ENCODE measurements at regions not wholly inside any gene's neighbourhood (a gene's known extent, or its start where the extent isn't known, plus 50 kb on each side); places are given as distances from the start of the nearest gene placed in this dataset.

GRCh38 chr18:73787316-73787715 lies 360.3 kb downstream of the FBXO15 start:
- DNase-seq (ENCODE audit: low read depth) = no peak

- DNase-seq (ENCODE audit: low read depth) = peak; percentile 40
Observed at GRCh38 chr18:73785300-73785699, 362.3 kb downstream of the FBXO15 start.

GRCh38 chr18:73784853-73785252 lies 362.8 kb downstream of the FBXO15 start:
- no peak for DNase-seq (ENCODE audit: low read depth)

- no peak for DNase-seq (ENCODE audit: low read depth)
Observed at GRCh38 chr18:73782405-73782804, 365.2 kb downstream of the FBXO15 start.

DNA sequence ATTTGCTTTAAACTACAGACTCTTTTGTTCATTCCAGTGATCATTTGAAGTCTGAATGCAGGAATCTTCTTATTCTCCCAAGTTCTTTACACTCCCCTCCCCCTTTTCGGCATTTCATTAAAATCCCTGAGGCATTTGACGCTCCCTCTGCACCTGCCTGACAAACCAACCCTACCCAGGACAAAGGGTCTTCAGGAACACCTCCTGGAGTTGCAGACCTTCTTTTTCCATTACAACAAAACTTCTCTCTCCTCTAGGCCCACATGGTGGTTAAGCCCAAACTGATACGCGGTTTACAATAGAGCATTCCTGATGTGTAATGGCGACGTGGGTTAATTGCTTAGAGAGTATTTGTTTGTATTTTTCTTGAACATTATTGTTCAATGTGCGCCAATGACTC lies 367.4 kb downstream of the FBXO15 start:
- no peak for DNase-seq (ENCODE audit: low read depth)

- no peak for DNase-seq (ENCODE audit: low read depth)
Observed at GRCh38 chr18:73778032-73778359, 369.6 kb downstream of the FBXO15 start.

- peak; percentile 26 for DNase-seq (ENCODE audit: low read depth)
Observed at GRCh38 chr18:73777356-73778031, 370.1 kb downstream of the FBXO15 start.

DNA sequence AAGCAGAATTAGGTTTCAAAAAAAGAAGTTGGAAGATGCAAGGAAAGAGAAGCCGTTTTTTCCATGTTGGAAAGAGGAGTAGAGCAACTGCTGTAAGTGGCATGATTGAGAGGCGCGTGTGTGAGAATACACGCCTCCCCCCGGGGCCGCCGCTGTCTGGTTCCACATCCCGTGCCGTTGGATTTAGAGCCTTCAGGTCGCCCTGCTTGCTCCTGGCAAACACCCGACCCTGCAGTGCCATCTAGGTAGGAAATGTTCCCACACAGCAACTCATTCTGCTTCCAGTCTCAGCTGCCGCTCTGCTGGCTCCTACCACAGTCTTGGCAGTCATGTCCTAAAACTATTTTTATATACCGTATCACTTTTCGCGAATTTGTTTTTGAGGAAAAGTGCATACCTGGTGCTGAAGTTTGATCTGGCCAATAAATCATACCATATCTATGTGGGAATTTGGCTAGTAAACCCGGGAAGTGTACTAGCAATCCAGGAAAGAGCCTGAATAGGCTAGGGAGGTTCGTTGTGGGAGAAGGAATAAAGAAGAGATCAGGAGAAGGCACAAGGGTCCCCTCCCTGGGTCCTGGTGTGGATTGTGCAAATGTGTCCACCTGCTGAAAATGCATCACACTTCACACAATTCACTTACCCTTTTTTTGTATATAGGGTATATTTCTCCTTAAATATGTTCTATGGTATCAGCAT lies 372.7 kb downstream of the FBXO15 start:
- DNase-seq (ENCODE audit: low read depth) = no peak

GRCh38 chr18:73768043-73768442 lies 379.6 kb downstream of the FBXO15 start:
- DNase-seq (ENCODE audit: low read depth) = no peak

DNA sequence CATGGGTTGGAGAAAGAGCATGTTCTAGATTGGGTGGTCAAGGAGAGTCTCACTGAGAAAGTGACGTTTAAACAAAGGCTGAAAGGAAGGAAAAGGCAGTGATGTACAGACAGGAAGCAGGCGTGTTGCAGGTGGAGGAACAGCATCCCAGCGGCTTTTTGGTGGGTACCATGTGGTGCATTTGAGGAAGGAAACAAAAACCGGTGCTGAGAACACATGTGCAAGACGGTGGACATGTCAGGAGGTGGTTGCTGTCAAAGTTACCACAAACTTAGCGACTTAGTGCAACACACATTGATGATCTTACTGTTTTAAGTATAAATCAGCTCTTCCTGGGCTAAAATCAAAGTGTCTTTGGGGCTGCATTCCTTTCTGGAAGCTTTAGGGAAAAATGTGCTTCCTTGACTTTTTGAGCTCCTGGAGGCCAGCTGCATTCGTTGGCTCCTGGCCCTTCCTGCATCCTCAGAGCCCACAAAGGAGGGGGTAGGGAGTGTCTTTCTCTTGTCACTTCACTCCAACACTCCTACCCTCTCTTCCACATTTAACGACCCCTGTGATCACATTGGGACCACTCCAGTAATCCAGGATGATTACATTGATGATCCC lies 380.6 kb downstream of the FBXO15 start:
- peak; percentile 50 for DNase-seq (ENCODE audit: low read depth)

DNA sequence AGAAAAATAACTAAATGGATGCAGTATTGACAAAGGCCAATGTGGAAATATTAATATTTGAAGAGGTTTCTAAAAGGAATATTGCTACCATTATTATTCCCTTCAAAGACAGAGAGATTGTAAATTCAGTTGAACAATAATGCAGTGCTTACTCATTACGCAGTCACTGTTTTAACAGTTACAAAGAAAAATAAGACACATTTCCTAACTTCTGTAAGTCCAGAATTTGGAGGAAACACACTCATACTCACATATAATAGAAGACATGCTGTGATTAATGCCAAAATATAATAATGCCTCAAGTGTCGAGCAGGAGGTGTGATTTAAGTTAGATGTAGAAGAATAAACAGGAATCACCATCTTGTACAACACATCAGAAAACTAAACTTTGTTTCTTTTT lies 389.2 kb downstream of the FBXO15 start:
- DNase-seq (ENCODE audit: low read depth) = peak; percentile 43

DNA sequence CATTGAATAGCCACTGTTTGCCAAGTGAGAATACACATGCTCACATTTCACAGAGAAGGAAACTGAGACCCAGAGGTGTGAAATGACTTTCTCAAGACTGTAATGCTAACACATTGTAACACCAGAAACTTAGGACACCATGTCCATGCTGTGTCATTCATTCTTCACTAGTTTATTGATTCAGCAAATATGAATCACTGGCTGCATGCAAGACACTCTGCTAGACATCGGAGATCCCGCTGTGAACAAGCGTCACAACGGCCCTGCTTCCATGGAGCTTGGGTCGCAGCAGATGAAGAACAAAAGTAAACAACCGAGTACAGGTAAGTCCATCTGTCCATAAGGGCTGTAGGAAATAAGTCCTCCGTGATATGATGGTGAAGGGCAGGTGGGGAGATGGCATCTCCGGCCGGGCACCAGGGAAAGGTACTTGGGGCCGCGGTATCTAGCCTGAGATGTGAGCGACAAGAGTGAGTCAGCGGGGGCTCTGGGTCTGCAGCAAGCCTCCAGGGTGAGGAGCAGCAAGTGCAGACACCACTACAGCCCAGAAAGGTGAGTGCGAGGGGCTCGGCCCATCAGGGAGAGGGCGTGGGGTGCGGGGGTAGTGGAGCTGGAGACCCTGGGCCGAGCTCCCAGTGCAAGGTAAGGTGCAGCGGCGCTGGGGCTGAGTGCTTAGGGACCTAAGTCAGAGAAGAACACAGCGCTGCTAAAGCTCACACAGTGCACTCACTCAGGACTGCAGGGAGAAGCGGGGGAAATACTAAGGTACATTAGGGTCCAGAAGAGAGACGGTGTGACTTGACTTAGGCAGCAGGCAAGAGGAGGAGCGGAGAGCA lies 391.2 kb downstream of the FBXO15 start:
- DNase-seq (ENCODE audit: low read depth) = no peak

- peak; percentile 33 for DNase-seq (ENCODE audit: low read depth)
Observed at GRCh38 chr18:73752965-73753364, 394.7 kb downstream of the FBXO15 start.

DNA sequence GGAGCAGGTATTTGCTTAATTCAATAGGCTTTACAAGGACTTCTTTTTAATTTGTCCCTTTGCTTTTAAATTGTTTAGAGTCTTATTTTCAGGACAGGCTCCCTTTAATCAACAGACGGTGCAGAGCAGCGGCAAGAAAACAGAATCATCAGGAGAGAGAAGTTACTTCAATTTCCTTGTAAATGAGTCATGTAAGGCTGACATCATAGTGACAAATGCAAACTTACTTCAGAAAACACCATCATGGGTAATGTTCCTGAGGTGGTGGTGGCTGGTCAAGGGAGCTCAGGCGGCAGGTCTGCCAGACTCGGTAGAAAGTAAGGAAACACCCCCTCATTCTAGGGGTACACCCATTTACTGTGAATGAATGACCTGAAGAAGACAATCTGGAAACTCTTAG lies 395.1 kb downstream of the FBXO15 start:
- peak; percentile 64 for DNase-seq (ENCODE audit: low read depth)

DNA sequence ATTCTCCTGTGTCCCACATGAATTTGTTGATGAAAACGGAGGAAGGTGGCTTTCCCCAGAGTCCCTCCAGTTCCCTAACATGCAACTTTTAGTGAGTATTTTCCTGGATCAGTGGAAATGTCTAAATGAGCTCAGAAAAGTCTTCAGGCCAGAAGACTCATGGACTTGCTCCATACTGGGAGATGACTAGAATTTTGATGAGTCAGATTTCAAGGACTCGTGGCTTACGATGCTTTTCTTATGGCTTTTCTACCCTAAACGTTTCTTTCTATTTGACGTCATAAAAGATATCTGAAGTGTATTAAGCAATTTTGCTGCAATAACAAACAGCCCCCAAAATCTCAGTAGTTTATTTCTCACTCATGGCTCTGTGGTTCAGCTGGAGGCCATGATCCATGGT lies 397.6 kb downstream of the FBXO15 start:
- DNase-seq (ENCODE audit: low read depth) = no peak

- no peak for DNase-seq (ENCODE audit: low read depth)
Observed at GRCh38 chr18:73749304-73749703, 398.3 kb downstream of the FBXO15 start.

GRCh38 chr18:73748731-73749130 lies 398.9 kb downstream of the FBXO15 start:
- no peak for DNase-seq (ENCODE audit: low read depth)

DNA sequence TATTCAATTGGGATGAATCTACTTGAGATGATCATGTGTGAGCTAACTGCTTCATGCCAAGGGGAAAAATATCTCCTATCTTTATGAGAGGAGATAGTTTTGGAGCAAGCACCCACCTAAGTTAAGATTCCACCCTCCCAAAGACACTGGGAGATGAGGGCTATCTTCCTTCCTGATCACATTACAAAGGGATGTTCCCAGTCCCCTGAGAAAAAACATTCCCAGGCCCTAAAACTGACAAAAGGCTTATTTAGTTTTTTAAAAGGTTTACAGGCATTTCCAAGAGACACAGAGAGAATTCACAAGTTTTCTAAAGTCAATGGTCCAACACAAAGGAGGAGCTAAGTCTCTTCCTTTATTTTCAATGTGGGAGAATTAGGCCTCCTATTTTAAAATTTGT lies 401.5 kb downstream of the FBXO15 start:
- no peak for DNase-seq (ENCODE audit: low read depth)

DNA sequence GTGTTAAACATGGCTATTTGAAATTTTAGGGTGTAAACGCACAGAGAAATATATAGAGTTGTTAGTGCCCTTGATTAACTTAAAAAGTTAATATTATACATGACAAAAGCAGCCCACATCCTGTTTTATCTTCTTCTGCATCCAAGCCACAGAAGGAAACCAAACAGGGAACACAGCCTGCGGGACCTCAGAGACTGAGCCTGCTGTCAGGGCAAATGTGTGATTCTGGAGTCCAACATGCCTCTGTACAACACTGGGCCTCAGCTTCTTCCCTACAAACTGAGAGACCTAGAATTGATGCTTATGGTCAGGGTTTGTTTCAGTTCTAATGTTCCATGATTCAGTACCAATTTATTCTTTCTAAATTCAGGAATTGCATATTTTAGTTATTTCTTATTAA lies 404.7 kb downstream of the FBXO15 start:
- peak; percentile 28 for DNase-seq (ENCODE audit: low read depth)

GRCh38 chr18:73741946-73742345 lies 405.7 kb downstream of the FBXO15 start:
- peak; percentile 55 for DNase-seq (ENCODE audit: low read depth)

- DNase-seq (ENCODE audit: low read depth) = no peak
Observed at GRCh38 chr18:73739098-73739497, 408.5 kb downstream of the FBXO15 start.

DNA sequence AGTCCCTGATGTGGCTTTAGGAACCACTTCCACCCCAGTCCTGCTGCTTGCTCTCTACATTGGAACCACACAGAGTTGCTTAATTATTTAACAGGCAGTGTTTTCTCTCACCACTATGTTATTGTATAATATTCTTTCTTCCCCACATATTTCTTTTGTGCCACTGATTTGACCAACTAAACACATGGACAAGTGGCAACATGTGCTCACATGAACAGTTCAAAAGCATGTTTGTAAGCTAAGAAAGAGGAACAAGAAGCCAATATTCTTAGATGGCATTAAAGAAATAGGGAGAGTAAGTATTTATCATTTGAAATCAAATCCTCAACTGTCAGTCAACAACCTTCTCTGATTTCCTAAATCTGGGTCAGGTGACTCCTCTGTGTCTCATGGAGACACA lies 409.6 kb downstream of the FBXO15 start:
- no peak for DNase-seq (ENCODE audit: low read depth)

DNA sequence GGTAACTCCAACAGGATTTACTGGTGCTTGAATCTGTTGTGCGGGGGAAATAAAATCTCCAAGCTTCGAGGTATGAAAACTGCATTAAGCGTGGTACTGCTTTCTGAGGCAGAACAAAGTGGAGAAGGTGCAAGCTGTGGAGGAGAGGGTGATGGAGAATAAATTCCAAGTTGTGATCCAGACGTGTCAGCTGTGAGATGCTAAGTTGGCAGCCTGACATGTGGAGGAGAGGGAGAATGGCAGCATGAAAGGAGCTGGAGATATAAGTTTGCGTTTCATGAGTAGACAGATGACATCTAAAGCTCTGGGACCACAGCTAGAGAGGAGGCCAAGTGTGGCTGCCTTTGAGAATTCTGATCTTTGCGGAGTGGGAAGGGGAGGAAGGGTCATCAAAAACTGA lies 411.8 kb downstream of the FBXO15 start:
- DNase-seq (ENCODE audit: low read depth) = no peak

All from EH (cell line).